GM12865 (cell line): ENCODE measurements at regions not wholly inside any gene's neighbourhood (a gene's known extent, or its start where the extent isn't known, plus 50 kb on each side); places are given as distances from the start of the nearest gene placed in this dataset.

ENCODE experiments used
- DNase-seq: peaks from one replicate; pipeline ENCODE4 v3.0.0; 2010; ENCODE audit warnings: low read depth
- H3K4me3 ChIP-seq: 2 replicates; pipeline ENCODE4 v1.5.1; 2011; ENCODE audit warnings: mild to moderate bottlenecking, low read depth, low read length, control low read depth
- CTCF ChIP-seq: IDR thresholded peaks from 2 replicates; pipeline ENCODE4 v1.5.1; 2011; ENCODE audit warnings: low read length, control low read depth, low read depth, inconsistent platforms; ENCODE audit not compliant: insufficient read depth; ENCODE audit errors: missing control alignments

GRCh38 chr20:48273843-48274242, 488.6 kb upstream of the SULF2 start:
- no peak for TF ChIP-seq CTCF
- no peak for DNase-seq
- H3K4me3 ChIP-seq = no peak overlapping the region

GRCh38 chr20:48270885-48271284, 485.6 kb upstream of the SULF2 start:
- DNase-seq = no peak
- no peak for TF ChIP-seq CTCF
- no peak overlapping the region for H3K4me3 ChIP-seq

- H3K4me3 ChIP-seq = no peak overlapping the region
- DNase-seq = no peak
- TF ChIP-seq CTCF = no peak
Observed at GRCh38 chr20:48267860-48268633, 482.8 kb upstream of the SULF2 start.

GRCh38 chr20:48266571-48266970, 481.3 kb upstream of the SULF2 start:
- no peak for TF ChIP-seq CTCF
- DNase-seq = no peak
- no peak overlapping the region for H3K4me3 ChIP-seq

- no peak for TF ChIP-seq CTCF
- H3K4me3 ChIP-seq = no peak overlapping the region
Observed at GRCh38 chr20:48265791-48266190, 480.5 kb upstream of the SULF2 start.

GRCh38 chr20:48262955-48263354, 477.7 kb upstream of the SULF2 start:
- no peak overlapping the region for H3K4me3 ChIP-seq
- TF ChIP-seq CTCF = no peak
- DNase-seq = no peak

More at GRCh38 chr20:48265791-48266190, 480.5 kb upstream of the SULF2 start:
- no peak for DNase-seq

- no peak for TF ChIP-seq CTCF
- no peak for DNase-seq
- no peak overlapping the region for H3K4me3 ChIP-seq
Observed at GRCh38 chr20:48262466-48262865, 477.2 kb upstream of the SULF2 start.
